K562 (cell line): ENCODE measurements at regions not wholly inside any gene's neighbourhood (a gene's known extent, or its start where the extent isn't known, plus 50 kb on each side); places are given as distances from the start of the nearest gene placed in this dataset.

Experiments used
- ATAC-seq: fragments of 200-7000 bp; cut with Tn5 transposase; 3 replicates; pipeline ENCODE4 v1.9.1; 2020; ENCODE audit warnings: moderate library complexity
- BruUV-seq: library from RNA; stranded (reverse); fragments of 400-500 nt; replicated peaks from 2 replicates; lab custom pipeline; 2021; lab: Mats Ljungman, UMichigan
- CTCF ChIA-PET: fragments of 300-600 bp; formaldehyde crosslinking; extraction: SDS; loops from one replicate; lab custom pipeline; 2021; ENCODE audit warnings: low intra/inter-chr PET ratio; lab: Yijun Ruan, JAX
- POLR2A ChIA-PET: fragments of 300-600, 350-650 bp; sonication (Branson Sonifier 250); formaldehyde crosslinking; extraction: SDS; loops from one replicate; lab custom pipeline; 2021; ENCODE audit warnings: antibody characterized with exemption, inconsistent platforms; lab: Yijun Ruan, JAX
- DNase-seq, 4 experiments: peaks; one replicate each; pipeline versions ENCODE4 v3.0.0 to v3.0.0-alpha.2; 2011 to 2018; ENCODE audit warnings: low spot score in 3 of 4, mixed read lengths in 3 of 4; ENCODE audit errors: extremely low read depth in 1 of 4
- FAIRE-seq: peaks from 2 replicates; lab custom pipeline; 2011; peaks lifted over from hg19 to GRCh38; lab: Jason Lieb, UNC
- H2AFZ ChIP-seq: 2 replicates; pipeline ENCODE4 v1.6.0; 2011; ENCODE audit warnings: low read depth, low read length, control low read depth, inconsistent platforms
- H3K27ac ChIP-seq: fragments of 200-600 bp; 3 replicates; pipeline ENCODE4 v1.8.0; 2011; ENCODE audit warnings: low read depth, mild to moderate bottlenecking, control low read depth, inconsistent platforms, low read length, moderate library complexity, mixed read lengths; ENCODE audit errors: extremely low read depth
- H3K27me3 ChIP-seq, 2 experiments: fragments of 300-600 bp in 1 of 2; 2 replicates in 1 of 2; 3 replicates in 1 of 2; pipeline versions ENCODE4 v1.6.0 to v1.8.0; 2011; ENCODE audit warnings: inconsistent platforms in 2 of 2, low read length in 2 of 2, mild to moderate bottlenecking in 1 of 2, mixed read lengths in 1 of 2, moderate library complexity in 1 of 2; ENCODE audit not compliant: control insufficient read depth in 2 of 2, insufficient read depth in 2 of 2
- H3K36me3 ChIP-seq: fragments of 300-600 bp; 3 replicates; pipeline ENCODE4 v1.8.0; 2011; ENCODE audit warnings: mild to moderate bottlenecking, low read length, inconsistent platforms; ENCODE audit not compliant: control insufficient read depth, insufficient read depth
- H3K4me1 ChIP-seq, 2 experiments: fragments of 200-600 bp in 1 of 2; replicated peaks in 1 of 2; 2 replicates in 1 of 2; 3 replicates in 1 of 2; pipeline versions ENCODE4 v1.5.1 to v1.8.0; 2011; ENCODE audit warnings: inconsistent platforms in 2 of 2, low read length in 2 of 2, mild to moderate bottlenecking in 1 of 2, mixed read lengths in 1 of 2, moderate library complexity in 1 of 2; ENCODE audit not compliant: control insufficient read depth in 2 of 2, insufficient read depth in 2 of 2
- H3K4me2 ChIP-seq: 2 replicates; pipeline ENCODE4 v1.6.1; 2011; ENCODE audit warnings: low read length, control low read depth, inconsistent platforms, mixed read lengths; ENCODE audit not compliant: insufficient read depth
- H3K4me3 ChIP-seq: fragments of 200-600 bp; sonication (generic), shearing (Covaris generic); 2 replicates; pipeline ENCODE4 v1.5.1; 2016; ENCODE audit warnings: control low read depth, inconsistent platforms
- H3K79me2 ChIP-seq: fragments of 200-600 bp; 3 replicates; pipeline ENCODE4 v1.8.0; 2011; ENCODE audit warnings: low read length, inconsistent platforms; ENCODE audit not compliant: control insufficient read depth, insufficient read depth
- H3K9ac ChIP-seq, 2 experiments: 2 replicates each; pipeline versions ENCODE4 v1.6.0 to v1.6.1; 2011; ENCODE audit warnings: low read depth in 2 of 2, low read length in 2 of 2, control low read depth in 1 of 2, inconsistent platforms in 1 of 2, mild to moderate bottlenecking in 1 of 2, mixed read lengths in 1 of 2; ENCODE audit not compliant: insufficient read depth in 1 of 2
- H3K9me1 ChIP-seq: one replicate; pipeline ENCODE4 v1.6.0; 2011; ENCODE audit warnings: inconsistent platforms, mild to moderate bottlenecking, low read length, moderate library complexity; ENCODE audit not compliant: control insufficient read depth, insufficient read depth
- H3K9me3 ChIP-seq: replicated peaks from 2 replicates; pipeline ENCODE4 v1.5.1; 2011; ENCODE audit warnings: low read depth, low read length, inconsistent platforms; ENCODE audit not compliant: control insufficient read depth, insufficient read depth
- H4K20me1 ChIP-seq: replicated peaks from 2 replicates; pipeline ENCODE4 v1.6.1; 2011; ENCODE audit warnings: low read length, inconsistent platforms, mixed read lengths; ENCODE audit not compliant: control insufficient read depth, insufficient read depth
- ARNT ChIP-seq, 2 experiments: fragments of 450-650 bp; IDR thresholded peaks; 2 replicates each; pipeline ENCODE4 v1.6.1; 2016; ENCODE audit warnings: mild to moderate bottlenecking in 1 of 2
- CTBP1 ChIP-seq: fragments of 450-650 bp; IDR thresholded peaks from 2 replicates; pipeline ENCODE4 v1.6.1; 2016; ENCODE audit warnings: borderline replicate concordance
- HDAC1 ChIP-seq, 2 experiments: fragments of 450-650 bp; IDR thresholded peaks; 2 replicates each; pipeline ENCODE4 v1.6.1; 2016 to 2017; ENCODE audit warnings: inconsistent platforms in 1 of 2, mild to moderate bottlenecking in 1 of 2, moderate library complexity in 1 of 2
- HNRNPL ChIP-seq: fragments of 200-400 bp; formaldehyde crosslinking; IDR thresholded peaks from 2 replicates; pipeline ENCODE4 v1.6.1; 2017; ENCODE audit warnings: low read depth, mild to moderate bottlenecking, low read length
- HNRNPUL1 ChIP-seq: fragments of 200-400 bp; formaldehyde crosslinking; IDR thresholded peaks from 2 replicates; pipeline ENCODE4 v1.6.1; 2017; ENCODE audit warnings: low read length
- JUND ChIP-seq, 2 experiments: IDR thresholded peaks; 2 replicates in 1 of 2; 3 replicates in 1 of 2; pipeline ENCODE4 v1.6.1; 2011; ENCODE audit warnings: borderline replicate concordance in 2 of 2, low read depth in 2 of 2, low read length in 2 of 2, improper control_type of control experiment in 1 of 2, missing biosample characterization in 1 of 2, missing genetic modification characterization in 1 of 2, missing genetic modification reagents in 1 of 2
- KLF10 ChIP-seq: fragments of 250-450 bp; sonication (Bioruptor Pico); IDR thresholded peaks from 2 replicates; pipeline ENCODE4 v1.6.1; 2021; ENCODE audit warnings: matching md5 sums
- NR2C2 ChIP-seq, 2 experiments: fragments of 200-800 bp in 1 of 2; sonication (Bioruptor generic) in 1 of 2; sonication (generic) in 1 of 2; formaldehyde crosslinking in 1 of 2; IDR thresholded peaks; 2 replicates each; pipeline versions ENCODE4 v1.6.1 to v1.8.0; 2016 to 2022; ENCODE audit warnings: mild to moderate bottlenecking in 1 of 2, missing compliant biosample characterization in 1 of 2, missing genetic modification characterization in 1 of 2, missing genetic modification reagents in 1 of 2
- SRSF1 ChIP-seq: fragments of 200-400 bp; formaldehyde crosslinking; IDR thresholded peaks from 2 replicates; pipeline ENCODE4 v1.6.1; 2017; ENCODE audit warnings: mild to moderate bottlenecking, low read depth, low read length, moderate library complexity
- ZFP30 ChIP-seq: fragments of 250-450 bp; sonication (Bioruptor Pico); IDR thresholded peaks from 2 replicates; pipeline ENCODE4 v1.8.0; 2022; ENCODE audit warnings: moderate library complexity, mild to moderate bottlenecking, inconsistent platforms, borderline replicate concordance
- ZNF764 ChIP-seq: fragments of 250-450 bp; sonication (Bioruptor Pico); IDR thresholded peaks from 2 replicates; pipeline ENCODE4 v1.4.0; 2020; ENCODE audit warnings: low read depth, mild to moderate bottlenecking, moderate library complexity
- WGBS: fragments of 100-300 bp; shearing (Covaris generic); methylation state at CpG from one replicate; pipeline ENCODE4 v1.1.6; 2016; ENCODE audit warnings: low coverage, mixed read lengths; ENCODE audit not compliant: insufficient coverage; ENCODE audit errors: missing lambda C conversion rate; 5-methylcytosine and 5-hydroxymethylcytosine counted together
- in situ Hi-C: fragments of 300-500 bp; cut with MboI; formaldehyde crosslinking; loops from 4 replicates; pipeline ENCODE4 v1.15.0; 2018; ENCODE audit warnings: inconsistent platforms, mixed read lengths
- intact Hi-C: fragments of 100-400 bp; cut with micrococcal nuclease; formaldehyde crosslinking; loops from 2 replicates; pipeline ENCODE4 v1.14.2; 2022
- TF ChIP-seq, protein P1 (sequence below): fragments of 450-650 bp; IDR thresholded peaks from 2 replicates; pipeline ENCODE4 v1.6.1; 2016; ENCODE audit warnings: missing biosample characterization, missing genetic modification characterization
- TF ChIP-seq, protein P2 (sequence below), 2 experiments: fragments of 150-350 bp in 1 of 2; IDR thresholded peaks; 2 replicates each; pipeline ENCODE4 v1.6.1; 2012 to 2016; ENCODE audit warnings: low read depth in 2 of 2, low read length in 2 of 2, mild to moderate bottlenecking in 1 of 2, moderate library complexity in 1 of 2
- TF ChIP-seq, protein P3 (sequence below): sonication (generic); IDR thresholded peaks from 2 replicates; pipeline ENCODE4 v1.6.1; 2016

DNA sequence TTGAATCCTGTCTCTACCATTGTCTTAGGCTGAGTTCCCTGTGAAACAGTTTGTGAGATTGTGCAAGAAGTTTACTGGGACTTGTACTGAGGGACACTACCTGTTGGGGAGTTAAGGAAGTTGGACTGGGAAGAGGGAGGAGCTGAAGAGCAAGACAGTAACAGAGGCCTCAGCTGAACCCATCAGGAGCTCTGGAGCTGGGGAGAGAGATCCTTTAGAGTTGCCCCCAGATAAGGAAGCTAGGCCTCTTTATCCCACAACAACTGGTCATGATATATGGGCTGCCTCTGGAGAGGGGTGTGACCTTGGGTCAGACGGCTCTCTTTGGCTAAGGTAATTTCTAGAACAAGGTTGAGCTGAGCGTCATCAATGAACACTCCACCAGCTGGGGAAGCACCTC, 137.8 kb upstream of the SLC4A4 start (continued):
- no peak for TF ChIP-seq NR2C2 (CRISPR knock-in tag; IDR thresholded peaks at IDR 0.05)
- peak; percentile 30; the same call in 1 of the 2 replicates for TF ChIP-seq NR2C2 (tag; IDR thresholded peaks at IDR 0.05)
- TF ChIP-seq, protein P1, sequence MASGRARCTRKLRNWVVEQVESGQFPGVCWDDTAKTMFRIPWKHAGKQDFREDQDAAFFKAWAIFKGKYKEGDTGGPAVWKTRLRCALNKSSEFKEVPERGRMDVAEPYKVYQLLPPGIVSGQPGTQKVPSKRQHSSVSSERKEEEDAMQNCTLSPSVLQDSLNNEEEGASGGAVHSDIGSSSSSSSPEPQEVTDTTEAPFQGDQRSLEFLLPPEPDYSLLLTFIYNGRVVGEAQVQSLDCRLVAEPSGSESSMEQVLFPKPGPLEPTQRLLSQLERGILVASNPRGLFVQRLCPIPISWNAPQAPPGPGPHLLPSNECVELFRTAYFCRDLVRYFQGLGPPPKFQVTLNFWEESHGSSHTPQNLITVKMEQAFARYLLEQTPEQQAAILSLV (tag), result no peak
- peak in 1 of 2 experiments; percentile 92; a peak in 2 of 4 replicates for TF ChIP-seq ARNT (IDR thresholded peaks at IDR 0.05)
- no peak for TF ChIP-seq JUND (IDR thresholded peaks at IDR 0.05; ENCODE audit: borderline replicate concordance, low read depth, low read length)
- TF ChIP-seq JUND (tag; IDR thresholded peaks at IDR 0.05; ENCODE audit: borderline replicate concordance, low read depth, low read length), result peak; percentile 32; the same call in 1 of the 3 replicates
- peak; percentile 29; the same call in 1 of the 2 replicates for TF ChIP-seq CTBP1

DNA sequence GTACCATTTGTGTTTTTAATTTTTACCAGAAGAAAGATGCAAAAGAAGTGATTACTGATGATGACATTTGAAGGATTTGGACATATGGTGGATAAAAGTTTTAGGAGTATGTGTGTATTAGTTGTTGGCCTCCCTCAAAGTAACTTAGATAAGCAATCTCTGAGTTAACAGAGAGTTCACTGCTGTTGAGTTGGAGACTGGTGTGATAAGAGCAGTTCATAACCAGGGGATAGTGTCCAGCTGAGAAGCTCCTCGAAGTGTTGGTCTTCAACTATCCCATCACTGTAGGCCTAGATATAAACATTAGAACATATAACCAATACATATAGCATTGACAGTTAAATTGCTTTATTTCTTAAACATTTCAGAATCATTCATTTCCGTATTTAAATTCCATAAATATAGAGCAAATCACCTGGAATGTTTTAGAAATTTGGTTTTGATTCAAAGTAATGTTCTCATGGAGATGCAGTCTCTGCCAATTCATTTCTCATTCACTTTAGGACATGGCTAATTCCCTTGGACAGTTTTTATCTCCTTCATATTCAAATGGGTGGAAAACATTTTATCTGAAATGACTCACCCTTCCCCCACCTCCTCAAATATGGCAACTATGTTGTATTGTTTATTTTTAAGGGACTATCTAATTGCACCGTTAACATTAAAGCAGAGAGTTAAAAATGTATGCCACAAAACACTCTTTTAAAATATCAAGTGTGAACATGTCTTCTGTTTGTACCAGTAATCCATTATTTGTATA, 136.8 kb upstream of the SLC4A4 start:
- FAIRE-seq, result peak; percentile 62
- intact Hi-C loops (no loop called here), in situ Hi-C loops (no loop called here)
- TF ChIP-seq, protein P2, sequence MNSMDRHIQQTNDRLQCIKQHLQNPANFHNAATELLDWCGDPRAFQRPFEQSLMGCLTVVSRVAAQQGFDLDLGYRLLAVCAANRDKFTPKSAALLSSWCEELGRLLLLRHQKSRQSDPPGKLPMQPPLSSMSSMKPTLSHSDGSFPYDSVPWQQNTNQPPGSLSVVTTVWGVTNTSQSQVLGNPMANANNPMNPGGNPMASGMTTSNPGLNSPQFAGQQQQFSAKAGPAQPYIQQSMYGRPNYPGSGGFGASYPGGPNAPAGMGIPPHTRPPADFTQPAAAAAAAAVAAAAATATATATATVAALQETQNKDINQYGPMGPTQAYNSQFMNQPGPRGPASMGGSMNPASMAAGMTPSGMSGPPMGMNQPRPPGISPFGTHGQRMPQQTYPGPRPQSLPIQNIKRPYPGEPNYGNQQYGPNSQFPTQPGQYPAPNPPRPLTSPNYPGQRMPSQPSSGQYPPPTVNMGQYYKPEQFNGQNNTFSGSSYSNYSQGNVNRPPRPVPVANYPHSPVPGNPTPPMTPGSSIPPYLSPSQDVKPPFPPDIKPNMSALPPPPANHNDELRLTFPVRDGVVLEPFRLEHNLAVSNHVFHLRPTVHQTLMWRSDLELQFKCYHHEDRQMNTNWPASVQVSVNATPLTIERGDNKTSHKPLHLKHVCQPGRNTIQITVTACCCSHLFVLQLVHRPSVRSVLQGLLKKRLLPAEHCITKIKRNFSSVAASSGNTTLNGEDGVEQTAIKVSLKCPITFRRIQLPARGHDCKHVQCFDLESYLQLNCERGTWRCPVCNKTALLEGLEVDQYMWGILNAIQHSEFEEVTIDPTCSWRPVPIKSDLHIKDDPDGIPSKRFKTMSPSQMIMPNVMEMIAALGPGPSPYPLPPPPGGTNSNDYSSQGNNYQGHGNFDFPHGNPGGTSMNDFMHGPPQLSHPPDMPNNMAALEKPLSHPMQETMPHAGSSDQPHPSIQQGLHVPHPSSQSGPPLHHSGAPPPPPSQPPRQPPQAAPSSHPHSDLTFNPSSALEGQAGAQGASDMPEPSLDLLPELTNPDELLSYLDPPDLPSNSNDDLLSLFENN (IDR thresholded peaks at IDR 0.05; ENCODE audit: low read depth in 2 of 2, low read length in 2 of 2), result no peak
- TF ChIP-seq ZNF764 (CRISPR knock-in tag), result no peak
- no peak for TF ChIP-seq HNRNPL
- TF ChIP-seq, protein P3, sequence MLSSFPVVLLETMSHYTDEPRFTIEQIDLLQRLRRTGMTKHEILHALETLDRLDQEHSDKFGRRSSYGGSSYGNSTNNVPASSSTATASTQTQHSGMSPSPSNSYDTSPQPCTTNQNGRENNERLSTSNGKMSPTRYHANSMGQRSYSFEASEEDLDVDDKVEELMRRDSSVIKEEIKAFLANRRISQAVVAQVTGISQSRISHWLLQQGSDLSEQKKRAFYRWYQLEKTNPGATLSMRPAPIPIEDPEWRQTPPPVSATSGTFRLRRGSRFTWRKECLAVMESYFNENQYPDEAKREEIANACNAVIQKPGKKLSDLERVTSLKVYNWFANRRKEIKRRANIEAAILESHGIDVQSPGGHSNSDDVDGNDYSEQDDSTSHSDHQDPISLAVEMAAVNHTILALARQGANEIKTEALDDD, result peak; percentile 88
- TF ChIP-seq HDAC1 (IDR thresholded peaks at IDR 0.05), result no peak
- no peak for TF ChIP-seq ZFP30 (CRISPR knock-in tag)
- TF ChIP-seq KLF10 (CRISPR knock-in tag), result no peak
- no peak for TF ChIP-seq HNRNPUL1
- no peak for TF ChIP-seq SRSF1

More for the DNA sequence above, 136.8 kb upstream of the SLC4A4 start:
- peak; percentile 71 for ATAC-seq
- WGBS, result 6% methylated on average over 3 of the region's 3 CpGs
- no TSS peak for BruUV-seq
- H2AFZ ChIP-seq, result peak overlapping the region; percentile 53
- no peak overlapping the region for H3K9ac ChIP-seq
- ChIA-PET POLR2A (no interaction called here), CTCF (no interaction called here)
- peak in 2 of 4 experiments; percentile 13 to 14 for DNase-seq
- H3K79me2 ChIP-seq, result no peaks in the 10 kb centered on the region
- no peaks in the 10 kb centered on the region for H3K9me1 ChIP-seq
- no peaks in the 10 kb centered on the region for H3K27me3 ChIP-seq
- peak overlapping the region; percentile 31; the same call in 1 of the 3 replicates for H3K27ac ChIP-seq
- H3K36me3 ChIP-seq, result no peaks in the 10 kb centered on the region
- H3K4me1 ChIP-seq, result peaks cover 0 to 22% of the 10 kb centered on the region in 2 experiments; a peak in 4 of 5 replicates
- H3K9me3 ChIP-seq, result no peaks in the 10 kb centered on the region
- H3K4me3 ChIP-seq, result no peak overlapping the region
- peak overlapping the region; percentile 6; the same call in 1 of the 2 replicates for H3K4me2 ChIP-seq
- no peaks in the 10 kb centered on the region for H4K20me1 ChIP-seq
